Activated CD4-positive, alpha-beta T cell treated with anti-CD3 and anti-CD28 coated beads, Interleukin-2, amount 50 U/mL, for 24 hours (primary cell): ENCODE measurements at regions not wholly inside any gene's neighbourhood (a gene's known extent, or its start where the extent isn't known, plus 50 kb on each side); places are given as distances from the start of the nearest gene placed in this dataset.
"Not testable (repeated sequence)": the region's sequence is repeated elsewhere in the genome, so short reads cannot be mapped to it uniquely, and the experiment has no call there.

Source experiments
- DNase-seq, 2 donors: peaks; one replicate each; pipeline ENCODE4 v3.0.0-alpha.2; 2020; ENCODE audit warnings: low read depth in 1 of 2, low spot score in 1 of 2

DNA sequence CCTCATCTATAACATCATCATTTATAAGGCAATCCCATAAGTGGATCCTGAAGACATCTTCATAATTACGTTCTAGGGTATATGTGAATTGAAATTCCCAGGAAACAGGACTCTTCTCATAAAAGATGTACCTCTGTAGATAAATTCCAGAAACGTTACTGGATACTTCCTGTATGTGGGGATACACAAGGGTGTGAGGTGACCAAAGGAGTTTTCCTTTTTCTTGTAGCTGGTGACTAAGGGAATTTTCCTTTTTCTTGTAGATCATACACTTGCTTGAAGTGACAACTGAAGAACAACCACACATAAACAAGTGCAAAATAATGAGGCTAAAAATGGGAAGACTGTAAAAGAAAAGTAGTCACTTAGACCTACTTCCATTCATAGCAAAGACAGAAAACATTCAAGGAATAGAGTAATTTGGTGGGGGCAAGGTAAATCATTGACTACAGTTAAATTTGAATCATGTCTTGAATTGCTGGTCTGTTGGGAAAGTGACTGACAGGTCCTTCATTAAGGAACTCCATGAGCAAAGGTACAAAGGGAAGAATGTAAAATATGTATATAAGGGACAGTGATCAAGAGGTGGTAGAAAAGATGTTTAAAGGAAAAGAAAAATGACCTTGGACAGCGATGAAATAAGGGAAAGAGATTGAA, 53.2 kb upstream of the UBE2E3 start:
- no peak for DNase-seq

DNA sequence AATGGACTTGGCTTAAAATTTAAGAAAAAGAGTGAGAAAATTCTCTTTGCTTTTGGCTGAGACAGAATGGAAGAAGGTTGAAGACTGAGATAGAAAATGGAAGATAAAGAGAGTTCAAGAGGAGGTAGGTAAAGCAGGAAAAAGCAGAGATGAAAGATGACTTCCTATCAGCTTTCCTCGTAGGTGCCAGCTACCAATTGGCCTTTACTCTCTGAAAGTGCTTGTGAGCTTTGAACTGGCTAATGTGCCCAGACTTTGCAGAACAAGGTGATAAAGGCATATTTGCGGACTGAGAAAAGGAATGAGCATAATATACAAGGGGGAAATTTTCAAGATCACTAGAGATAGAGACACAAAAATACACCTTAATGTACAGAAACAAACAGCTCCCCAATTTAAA, 54.7 kb upstream of the UBE2E3 start:
- DNase-seq, result no peak

DNA sequence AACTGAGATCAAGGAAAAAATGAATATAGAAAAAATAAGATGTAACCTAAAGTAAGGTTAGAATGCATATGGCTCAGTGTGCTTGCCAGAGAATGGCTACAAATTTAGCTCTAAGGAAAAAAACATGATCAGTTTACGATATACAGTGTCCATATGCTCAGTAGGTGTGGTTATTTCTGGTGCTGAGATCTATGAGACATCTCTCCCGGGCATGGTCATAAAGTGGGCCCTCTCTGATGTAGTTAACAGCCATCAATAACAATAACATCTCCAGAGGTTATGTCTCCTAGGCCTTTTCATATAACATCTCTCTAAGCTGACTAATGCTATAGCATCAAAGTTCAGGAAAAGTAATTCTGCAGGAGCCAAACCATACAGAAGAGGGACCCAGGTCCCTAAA, 56.3 kb upstream of the UBE2E3 start:
- no peak for DNase-seq

DNA sequence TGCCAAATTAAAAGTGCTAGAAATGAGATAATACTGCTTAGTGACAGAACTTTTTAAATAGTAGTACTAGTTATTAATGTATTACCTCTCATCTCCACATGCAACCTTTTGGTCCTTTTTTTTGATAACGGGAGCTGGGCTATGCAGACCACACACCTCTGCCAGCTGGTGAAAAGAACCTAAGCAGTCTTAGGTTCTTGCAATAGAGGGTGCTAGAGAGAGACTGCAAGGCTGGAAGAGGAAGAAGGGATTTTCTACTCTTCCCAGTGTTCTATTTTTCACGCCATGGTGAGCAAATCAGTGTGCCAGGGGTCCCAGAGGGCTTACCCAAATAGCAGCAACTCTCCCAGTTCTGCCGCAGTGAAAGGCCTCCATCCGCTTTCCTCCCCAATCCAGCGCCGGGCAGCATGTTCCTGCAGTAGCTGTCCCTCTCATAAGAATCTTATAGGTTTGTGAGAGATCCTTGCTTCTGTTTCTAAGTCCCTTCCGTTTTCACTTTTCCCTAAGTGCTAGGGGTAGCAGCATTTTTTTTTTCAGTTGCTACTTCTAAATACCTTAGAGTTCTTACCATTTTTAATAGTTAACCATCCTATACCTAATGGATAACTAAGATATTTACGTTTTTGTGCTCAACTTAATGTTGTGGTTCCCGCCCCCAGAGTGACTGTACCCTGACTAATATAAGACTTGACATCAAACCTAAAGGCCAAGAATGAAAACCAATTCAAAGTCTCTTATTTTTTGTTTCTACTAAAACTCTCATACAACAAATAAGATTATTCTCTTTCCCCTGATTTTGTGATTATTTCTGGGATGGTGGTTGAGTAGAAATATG, 69.4 kb upstream of the UBE2E3 start:
- no peak for DNase-seq

DNA sequence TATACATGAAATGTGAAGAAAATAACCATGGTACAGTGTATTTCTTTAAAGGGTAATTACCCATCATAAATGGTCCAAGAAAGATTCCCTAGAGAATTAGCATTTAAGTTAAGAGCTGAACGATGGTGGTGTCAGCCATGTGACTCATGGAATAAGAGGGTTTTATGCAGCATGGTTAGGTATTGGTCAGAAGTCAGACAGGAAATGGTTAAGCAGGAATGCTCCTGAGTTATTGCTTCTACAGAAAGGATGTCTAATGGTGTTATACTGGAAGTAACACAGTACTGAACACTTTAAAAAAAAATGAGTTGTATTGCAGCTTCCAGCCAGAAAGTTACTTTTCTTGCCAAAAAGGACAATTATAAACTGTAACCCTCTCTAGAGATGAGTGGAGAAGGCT, 72.7 kb upstream of the UBE2E3 start:
- no peak for DNase-seq

DNA sequence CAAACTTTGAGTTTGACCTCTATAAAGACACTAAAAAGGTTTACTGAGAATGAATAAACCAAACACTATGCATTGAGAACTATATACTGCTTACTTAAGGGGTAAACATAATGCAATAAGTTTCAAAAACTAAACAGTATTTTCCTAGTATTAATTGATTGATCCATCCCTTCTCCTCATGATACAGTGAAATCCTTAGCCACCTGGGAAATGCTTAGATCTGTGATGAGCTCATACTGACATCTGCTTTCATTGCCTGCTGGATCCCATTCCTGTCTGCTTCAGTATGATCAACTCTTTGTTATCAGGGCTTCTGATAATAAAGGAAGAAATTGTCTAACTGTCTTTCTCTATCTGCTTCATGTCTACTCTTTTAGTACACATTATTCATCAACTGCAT, 74.9 kb upstream of the UBE2E3 start:
- DNase-seq, result no peak

DNA sequence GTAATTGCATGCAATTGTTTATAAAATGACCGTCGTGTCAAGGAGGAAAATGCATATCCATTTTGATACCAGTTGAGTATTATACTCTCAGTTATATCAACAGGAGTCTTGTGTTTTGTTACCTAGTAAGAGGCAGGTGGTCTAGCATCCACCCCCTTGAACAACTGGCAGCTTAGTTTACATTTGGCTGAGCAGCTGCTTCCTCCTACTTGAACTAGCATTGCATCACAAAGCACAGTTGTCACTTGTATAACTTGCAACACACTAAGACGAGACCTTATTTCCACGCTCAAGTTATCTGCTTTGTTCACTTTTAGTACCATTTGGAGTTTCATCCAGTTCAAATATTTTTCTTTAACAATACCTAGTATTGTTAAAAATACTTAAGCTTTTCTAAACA, 75.4 kb upstream of the UBE2E3 start:
- DNase-seq, result no peak

DNA sequence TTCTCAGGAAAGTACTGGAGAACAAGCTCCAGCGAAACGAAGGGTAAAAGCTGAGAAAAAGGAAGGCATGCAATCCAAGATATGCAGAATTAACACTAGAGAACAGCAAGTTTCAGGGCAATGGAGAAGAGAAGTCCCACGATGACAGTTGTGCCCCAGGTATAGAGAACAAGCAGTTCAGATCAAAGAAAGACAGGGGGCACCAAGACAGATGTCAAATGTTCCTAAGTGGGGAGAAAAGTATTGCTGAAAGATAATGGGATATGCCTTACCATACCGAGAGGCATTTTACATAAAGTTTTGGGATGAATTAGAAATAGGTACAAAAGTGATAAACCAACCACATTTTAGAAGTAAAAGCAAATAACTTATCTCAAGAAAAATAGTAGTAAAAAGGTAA, 79.1 kb upstream of the UBE2E3 start:
- no peak for DNase-seq

DNA sequence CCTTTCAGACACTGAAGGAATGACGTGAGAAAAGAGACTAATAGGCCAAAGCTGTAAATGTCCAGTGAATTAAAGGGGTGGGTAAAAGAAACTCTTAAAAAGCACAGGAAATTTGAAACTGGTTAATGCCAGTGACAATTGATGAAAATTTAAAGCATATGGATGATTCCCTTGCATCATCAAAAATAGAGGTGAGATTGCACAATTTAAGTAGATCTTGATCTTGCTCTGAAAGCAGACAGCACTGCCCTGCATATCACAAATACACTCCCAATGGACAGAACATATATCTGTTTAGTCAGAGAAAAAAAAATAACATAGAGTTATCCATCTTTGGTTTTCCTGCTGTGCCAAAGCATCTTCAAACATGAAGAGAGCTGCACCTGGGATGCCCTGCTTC, 86.7 kb upstream of the UBE2E3 start:
- no peak for DNase-seq

DNA sequence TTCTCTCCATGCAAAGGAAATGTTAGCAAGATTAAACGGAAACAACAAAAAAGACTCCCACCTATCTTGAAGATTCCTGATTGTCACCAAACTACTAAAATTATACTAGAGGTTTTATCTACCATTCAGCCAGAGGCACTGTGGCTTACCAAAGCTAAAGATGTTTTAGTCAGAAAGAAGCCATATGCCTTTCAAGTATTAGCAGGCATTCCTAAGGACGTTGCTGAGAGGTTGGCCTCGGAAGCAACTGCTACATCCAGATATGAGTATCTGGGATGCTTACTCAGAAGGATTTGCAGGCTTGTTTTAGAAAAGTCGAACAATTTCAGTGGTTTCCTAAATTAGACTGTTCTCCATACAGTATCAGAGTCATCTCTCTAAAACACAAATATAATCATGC, 88.3 kb upstream of the UBE2E3 start:
- DNase-seq, result no peak

DNA sequence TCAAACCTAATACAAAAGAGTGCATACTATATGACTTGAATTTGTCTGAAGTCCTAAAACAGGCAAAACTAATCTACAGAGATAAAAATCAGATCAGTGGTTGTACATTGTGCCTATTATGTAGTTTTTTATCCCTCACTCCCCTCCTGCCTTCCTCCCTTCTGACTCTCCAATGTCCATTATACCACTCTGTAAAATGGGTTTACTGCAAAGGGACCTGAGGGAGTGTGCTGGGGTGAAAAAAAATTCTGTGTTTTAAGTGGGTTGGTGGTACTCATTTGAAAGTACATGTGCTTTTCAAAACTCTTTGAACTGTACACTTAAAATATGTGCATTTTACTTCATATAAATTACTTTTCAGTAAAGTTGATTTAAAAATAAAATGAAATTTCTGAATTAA, 89.0 kb upstream of the UBE2E3 start:
- no peak for DNase-seq

DNA sequence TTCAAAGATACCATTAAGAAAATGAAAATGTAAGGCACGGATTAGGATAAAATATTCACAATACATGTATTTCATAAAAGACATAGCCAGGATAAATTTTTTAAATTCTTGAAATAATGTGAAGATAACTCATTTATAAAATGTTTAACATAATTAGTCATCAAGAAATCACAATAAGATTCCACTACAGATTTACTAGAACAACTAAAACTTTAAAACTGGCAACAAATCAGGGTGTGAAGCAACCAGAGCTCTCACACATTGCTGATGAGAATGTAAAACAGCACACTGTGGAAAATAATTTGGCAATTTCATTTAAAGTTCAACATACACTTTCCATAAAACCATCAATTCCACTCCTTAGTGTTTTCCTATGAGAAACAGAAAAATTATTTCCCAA, 89.6 kb upstream of the UBE2E3 start:
- no peak for DNase-seq

DNA sequence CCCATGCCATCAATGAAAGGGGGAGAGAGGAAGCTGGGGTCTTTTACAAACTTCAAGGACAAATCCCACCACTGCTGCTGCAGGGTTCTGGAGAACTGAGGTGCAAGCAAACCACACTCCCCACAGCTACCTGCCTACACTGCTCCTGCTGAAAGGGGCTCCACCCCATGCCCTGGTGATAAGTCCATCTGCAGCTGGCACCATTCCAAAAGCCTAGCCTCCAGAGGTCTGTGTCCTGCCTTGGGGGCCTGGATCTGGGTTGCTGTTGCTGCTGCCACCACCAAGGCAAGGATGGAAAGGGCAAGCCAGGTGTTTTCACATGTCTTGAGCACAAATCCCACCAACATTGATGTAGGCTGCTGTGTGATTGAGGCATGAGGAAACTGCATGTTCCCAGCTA, 97.4 kb upstream of the UBE2E3 start:
- DNase-seq, result no peak

DNA sequence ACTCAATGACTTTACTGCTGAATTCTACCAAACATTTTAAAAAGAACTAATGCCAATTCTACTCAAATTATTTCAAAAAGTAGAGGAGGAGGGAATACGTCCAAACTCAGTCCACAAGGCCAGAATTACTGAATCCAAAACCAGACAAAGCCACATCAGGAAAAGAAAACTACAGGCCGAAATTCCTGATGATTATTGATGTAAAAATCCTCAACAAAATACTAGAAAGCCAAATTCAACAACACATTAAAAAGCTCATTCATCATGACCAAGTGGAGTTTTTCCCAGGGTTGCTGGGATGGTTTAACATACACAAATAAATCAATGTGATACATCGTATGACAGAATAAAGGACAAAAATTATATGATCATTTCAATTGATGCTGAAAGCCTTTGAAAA, 103.9 kb upstream of the UBE2E3 start:
- no peak for DNase-seq

DNA sequence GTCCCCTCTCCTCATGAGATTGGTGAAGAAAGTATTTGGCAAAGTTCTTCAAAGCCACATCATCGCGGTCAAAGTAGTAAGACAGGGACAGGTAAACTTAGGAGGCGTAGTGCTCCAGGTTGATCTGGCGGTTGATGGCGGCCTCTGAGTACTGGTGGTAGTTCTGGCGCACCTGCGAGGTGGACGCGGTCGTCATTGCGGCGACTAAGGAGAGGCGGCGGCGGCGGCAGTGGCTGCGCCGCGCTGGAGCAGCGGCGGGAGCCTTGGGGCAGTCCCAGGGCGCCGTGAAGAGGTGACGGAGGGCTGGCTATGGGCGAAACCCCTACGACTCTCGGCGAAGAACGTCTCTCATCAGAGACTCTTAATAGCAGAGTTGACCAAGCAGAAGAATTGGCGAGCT, 107.2 kb upstream of the UBE2E3 start:
- no peak for DNase-seq

DNA sequence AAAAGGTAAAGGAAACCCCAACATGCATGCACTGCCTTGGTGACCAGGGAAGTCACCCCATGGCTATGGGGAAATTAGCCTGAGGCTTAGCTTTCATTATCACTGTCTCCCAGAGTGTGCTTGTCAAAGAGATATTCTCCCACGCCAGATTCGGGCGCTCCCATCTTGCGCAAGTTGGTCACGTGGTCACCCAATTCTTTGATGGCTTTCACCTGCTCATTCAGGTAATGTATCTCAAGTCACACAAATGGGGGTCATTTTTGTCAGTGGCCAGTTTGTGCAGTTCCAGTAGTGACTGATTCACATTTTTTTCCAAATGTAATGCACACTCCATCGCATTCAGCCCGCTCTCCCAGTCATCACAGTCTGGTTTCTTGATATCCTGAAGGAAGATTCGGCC, 107.6 kb upstream of the UBE2E3 start:
- not testable (repeated sequence) for DNase-seq

DNA sequence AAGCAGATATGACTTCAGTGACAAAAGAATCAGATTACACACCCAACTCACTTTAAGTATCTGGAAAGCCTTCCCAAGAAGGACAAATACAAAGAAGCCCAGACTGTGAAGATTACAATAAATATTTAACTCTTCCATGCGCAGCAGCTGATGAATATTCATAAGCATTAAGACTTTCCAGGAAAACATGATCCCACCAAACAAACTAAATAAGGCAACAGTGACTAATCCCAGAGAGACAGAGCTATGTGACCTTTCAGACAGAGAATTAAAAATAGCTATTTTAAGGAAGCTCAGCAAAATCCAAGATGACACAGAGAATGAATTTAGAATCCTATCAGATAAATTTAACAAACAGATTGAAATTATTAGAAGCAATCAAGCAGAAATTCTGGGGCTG, 108.2 kb upstream of the UBE2E3 start:
- no peak for DNase-seq

DNA sequence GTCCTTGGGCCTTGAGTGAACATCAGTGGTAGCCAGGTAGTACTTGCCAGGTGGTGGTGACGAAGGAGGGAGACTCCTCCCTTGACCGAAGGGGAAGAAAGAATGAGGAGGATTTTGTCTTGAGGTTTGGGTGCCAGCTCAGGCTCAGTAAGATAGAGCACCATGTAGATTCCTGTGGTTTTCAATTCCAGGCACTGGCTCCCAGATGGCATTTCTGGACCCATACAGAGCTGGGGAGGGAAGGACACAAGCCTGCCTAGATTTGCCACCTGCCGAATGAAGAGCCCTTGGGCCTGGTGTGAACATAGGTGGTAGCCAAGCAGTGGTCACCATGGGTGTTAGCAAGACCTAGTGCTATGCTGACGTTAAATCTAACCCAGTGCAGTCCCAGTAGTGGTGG, 108.8 kb upstream of the UBE2E3 start:
- DNase-seq, result no peak

DNA sequence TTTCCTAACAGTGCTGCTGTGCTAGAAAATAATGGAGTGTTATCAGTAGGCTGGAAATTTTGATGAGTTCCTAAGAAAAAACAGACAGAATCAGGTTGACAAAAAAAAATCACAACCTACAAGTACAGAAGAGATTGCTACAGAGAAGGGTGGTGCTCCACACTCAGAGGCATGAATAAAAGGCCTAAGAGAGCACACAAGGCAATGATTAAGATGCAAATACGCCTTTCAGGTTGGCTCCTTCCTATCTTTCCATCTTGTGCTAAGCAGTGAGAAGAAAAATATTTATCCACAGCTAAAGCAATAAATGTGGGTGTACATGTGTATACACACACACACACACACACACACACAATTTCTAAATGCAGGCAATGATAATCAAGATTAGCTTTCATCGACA, 130.6 kb upstream of the UBE2E3 start:
- no peak for DNase-seq

DNA sequence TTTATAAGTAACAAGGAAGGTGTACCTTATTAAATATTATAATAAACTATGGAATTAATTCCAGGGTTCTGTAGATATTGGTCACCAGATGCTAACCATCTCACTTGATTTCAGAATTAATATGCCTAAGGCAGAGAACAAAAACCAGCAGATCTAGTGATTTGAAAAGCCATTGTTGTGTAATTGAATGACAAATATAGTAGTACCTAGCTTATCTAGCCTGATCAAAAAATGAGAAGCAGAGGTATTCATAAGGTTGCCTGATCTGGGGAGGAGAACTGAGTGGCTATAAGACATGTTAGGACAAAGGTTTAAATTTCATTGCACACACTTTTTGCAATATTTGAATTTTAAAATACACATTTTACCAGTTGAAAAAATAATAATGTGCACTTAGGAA, 132.0 kb upstream of the UBE2E3 start:
- no peak for DNase-seq

DNA sequence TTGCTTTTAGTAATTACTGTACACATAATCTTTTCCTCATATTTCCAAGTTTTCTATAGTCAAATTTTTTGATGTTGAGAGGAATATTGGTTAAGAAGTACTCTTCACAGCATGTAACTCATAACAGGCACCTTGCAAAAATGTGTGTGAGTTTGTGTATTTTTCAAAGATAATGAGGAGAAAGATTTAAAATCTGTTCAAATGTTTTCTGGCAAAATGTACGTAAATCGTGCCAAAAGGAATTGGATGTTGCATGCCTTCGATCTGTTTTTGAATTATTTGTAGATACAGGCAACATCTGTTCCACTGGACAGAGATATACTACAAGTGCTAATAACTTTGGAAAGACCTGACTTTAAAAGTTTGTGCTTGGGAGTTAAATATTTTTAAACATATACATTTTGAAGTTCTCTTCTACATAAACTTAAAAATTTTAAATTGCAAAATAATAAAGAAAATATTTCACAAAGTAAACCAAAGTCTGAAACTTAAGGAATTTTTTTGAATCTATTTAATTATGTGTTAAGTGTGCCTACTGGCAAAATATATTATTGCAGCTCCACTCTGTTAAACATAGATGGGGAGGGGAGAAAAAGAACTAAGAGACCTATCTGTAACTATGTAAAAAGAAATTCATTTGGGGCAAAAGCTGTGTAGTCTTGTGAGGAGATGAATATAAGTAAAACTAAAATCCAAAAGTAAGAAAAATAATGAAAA, 133.5 kb upstream of the UBE2E3 start:
- DNase-seq, result no peak

DNA sequence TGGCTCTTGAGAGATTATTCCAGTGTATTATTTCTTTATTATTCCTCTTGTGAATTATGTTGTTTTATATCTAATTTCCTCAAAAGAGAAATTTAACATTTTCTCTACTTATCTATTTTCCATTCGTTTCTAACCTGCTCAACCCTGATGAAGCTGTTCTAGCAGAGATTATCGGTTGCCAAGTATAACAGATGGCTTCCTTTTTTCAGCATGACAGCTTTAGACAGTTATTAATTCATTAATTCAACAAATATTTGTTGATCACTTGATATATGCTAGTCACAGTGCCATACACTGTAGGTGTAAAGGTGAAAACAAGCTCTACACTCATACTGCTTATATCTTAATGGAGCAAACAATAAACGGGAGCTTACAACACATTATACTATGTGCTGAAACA, 137.9 kb upstream of the UBE2E3 start:
- no peak for DNase-seq
